ENCODE measurements at regions not wholly inside any gene's neighbourhood (a gene's known extent, or its start where the extent isn't known, plus 50 kb on each side); places are given as distances from the start of the nearest gene placed in this dataset.

- peak; percentile 50; the same call in 1 of the 3 replicates for ATAC-seq
- WGBS (ENCODE audit: low lambda C conversion rate), result 47% methylated on average over 2 of the region's 2 CpGs
- ChIA-PET POLR2A (no interaction called here), CTCF (ENCODE audit: low intra/inter-chr PET ratio, low total read pairs) (no interaction called here)
- no peak overlapping the region for H3K4me2 ChIP-seq (ENCODE audit: low read depth, low read length)
- no peaks in the 10 kb centered on the region for H3K9me3 ChIP-seq (ENCODE audit: low read length)
- no peaks in the 10 kb centered on the region for H3K79me2 ChIP-seq (ENCODE audit: insufficient read depth, low read length)
- intact Hi-C loops (cut with micrococcal nuclease; ENCODE audit: unreplicated experiment), result no loop called here
- in situ Hi-C loops (cut with HindIII; ENCODE audit: extremely low pct_ligation_motif_present, low pct_unique_long_range_greater_than_20kb), result no loop called here
- H3K36me3 ChIP-seq (replicated peaks in 1 of 2; ENCODE audit: control insufficient read depth in 1 of 2, insufficient read depth in 2 of 2, low read length in 2 of 2), result no peaks in the 10 kb centered on the region
- H3K9ac ChIP-seq (ENCODE audit: insufficient read depth, low read depth, low read length), result no peak overlapping the region
- H3K4me1 ChIP-seq (ENCODE audit: insufficient read depth, low read length), result peaks cover 29% of the 10 kb centered on the region
- no TSS peak for BruUV-seq (replicated peaks)
- FAIRE-seq, result no peak
- H2AFZ ChIP-seq (ENCODE audit: low read length), result no peak overlapping the region
- no peak overlapping the region for H3K27ac ChIP-seq (ENCODE audit: extremely low read length, insufficient read depth, low read length)
- no peak overlapping the region for H3K4me3 ChIP-seq (replicated peaks in 1 of 3; ENCODE audit: insufficient read depth in 1 of 3, low read depth in 2 of 3, low read length in 3 of 3)
- peak; percentile 53 for DNase-seq (ENCODE audit: low spot score)
- no peaks in the 10 kb centered on the region for H4K20me1 ChIP-seq (ENCODE audit: insufficient read depth, low read length)
- no peaks in the 10 kb centered on the region for H3K27me3 ChIP-seq (ENCODE audit: control insufficient read depth in 1 of 2, insufficient read depth in 2 of 2, low read length in 2 of 2)
- peak; percentile 55; the same call in 1 of the 2 replicates for TF ChIP-seq FOSL2 (CRISPR knock-in tag; IDR thresholded peaks at IDR 0.05)
- no peak for TF ChIP-seq ZKSCAN1 (IDR thresholded peaks at IDR 0.05; ENCODE audit: low read length)
- peak; percentile 31; the same call in 1 of the 2 replicates for TF ChIP-seq CEBPB (IDR thresholded peaks at IDR 0.05; ENCODE audit: borderline replicate concordance, low read depth, low read length)
- no peak for TF ChIP-seq KMT2B (CRISPR knock-in tag; IDR thresholded peaks at IDR 0.05)
- TF ChIP-seq MAFF (IDR thresholded peaks at IDR 0.05; ENCODE audit: low read depth, low read length), result peak; percentile 21; the same call in 1 of the 2 replicates
- TF ChIP-seq, protein P1, sequence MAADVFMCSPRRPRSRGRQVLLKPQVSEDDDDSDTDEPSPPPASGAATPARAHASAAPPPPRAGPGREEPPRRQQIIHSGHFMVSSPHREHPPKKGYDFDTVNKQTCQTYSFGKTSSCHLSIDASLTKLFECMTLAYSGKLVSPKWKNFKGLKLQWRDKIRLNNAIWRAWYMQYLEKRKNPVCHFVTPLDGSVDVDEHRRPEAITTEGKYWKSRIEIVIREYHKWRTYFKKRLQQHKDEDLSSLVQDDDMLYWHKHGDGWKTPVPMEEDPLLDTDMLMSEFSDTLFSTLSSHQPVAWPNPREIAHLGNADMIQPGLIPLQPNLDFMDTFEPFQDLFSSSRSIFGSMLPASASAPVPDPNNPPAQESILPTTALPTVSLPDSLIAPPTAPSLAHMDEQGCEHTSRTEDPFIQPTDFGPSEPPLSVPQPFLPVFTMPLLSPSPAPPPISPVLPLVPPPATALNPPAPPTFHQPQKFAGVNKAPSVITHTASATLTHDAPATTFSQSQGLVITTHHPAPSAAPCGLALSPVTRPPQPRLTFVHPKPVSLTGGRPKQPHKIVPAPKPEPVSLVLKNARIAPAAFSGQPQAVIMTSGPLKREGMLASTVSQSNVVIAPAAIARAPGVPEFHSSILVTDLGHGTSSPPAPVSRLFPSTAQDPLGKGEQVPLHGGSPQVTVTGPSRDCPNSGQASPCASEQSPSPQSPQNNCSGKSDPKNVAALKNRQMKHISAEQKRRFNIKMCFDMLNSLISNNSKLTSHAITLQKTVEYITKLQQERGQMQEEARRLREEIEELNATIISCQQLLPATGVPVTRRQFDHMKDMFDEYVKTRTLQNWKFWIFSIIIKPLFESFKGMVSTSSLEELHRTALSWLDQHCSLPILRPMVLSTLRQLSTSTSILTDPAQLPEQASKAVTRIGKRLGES (CRISPR knock-in tag; IDR thresholded peaks at IDR 0.05; ENCODE audit: borderline replicate concordance), result no peak
- no peak for TF ChIP-seq ZNF572 (CRISPR knock-in tag; IDR thresholded peaks at IDR 0.05)
- TF ChIP-seq FIP1L1 (IDR thresholded peaks at IDR 0.05; ENCODE audit: borderline replicate concordance, insufficient read depth, low read depth, low read length), result no peak
- no peak for TF ChIP-seq ZHX1 (CRISPR knock-in tag; IDR thresholded peaks at IDR 0.05; ENCODE audit: low read depth)
- no peak for TF ChIP-seq SRSF4 (IDR thresholded peaks at IDR 0.05; ENCODE audit: low read depth, low read length, poor library complexity, severe bottlenecking)
- no peak for TF ChIP-seq ARID2 (CRISPR knock-in tag; IDR thresholded peaks at IDR 0.05; ENCODE audit: borderline replicate concordance)
- no peak for TF ChIP-seq FOXP1 (IDR thresholded peaks at IDR 0.05)
- 0 out of 2 replicates have a peak, but pooled peaks have one; percentile 30 for TF ChIP-seq FOXP1 (CRISPR knock-in tag; IDR thresholded peaks at IDR 0.05)
- TF ChIP-seq ZNF546 (CRISPR knock-in tag; conservative IDR thresholded peaks at IDR 0.05), result no peak
- TF ChIP-seq KAT7 (CRISPR knock-in tag; IDR thresholded peaks at IDR 0.05; ENCODE audit: borderline replicate concordance), result no peak
- no peak for TF ChIP-seq HOXA9 (CRISPR knock-in tag; IDR thresholded peaks at IDR 0.05; ENCODE audit: borderline replicate concordance)
- TF ChIP-seq RNF2 (conservative IDR thresholded peaks at IDR 0.05; ENCODE audit: low read depth), result no peak
- TF ChIP-seq GATAD2A (CRISPR knock-in tag; IDR thresholded peaks at IDR 0.05), result peak; percentile 40; the same call in 1 of the 2 replicates
These were observed 111.1 kb upstream of the CCDC28A start for GRCh38 chr6:138662471-138662870.
